K562 (cell line): ENCODE measurements at regions not wholly inside any gene's neighbourhood (a gene's known extent, or its start where the extent isn't known, plus 50 kb on each side); places are given as distances from the start of the nearest gene placed in this dataset.

ENCODE experiments used
- ARID4B ChIP-seq: sonication (generic); formaldehyde crosslinking; IDR thresholded peaks from 2 replicates; pipeline ENCODE4 v1.8.0; 2022; ENCODE audit warnings: mild to moderate bottlenecking, missing genetic modification reagents
- BMI1 ChIP-seq: fragments of 150-350 bp; IDR thresholded peaks from 2 replicates; pipeline ENCODE4 v1.6.1; 2014; ENCODE audit warnings: low read length
- DIDO1 ChIP-seq: fragments of 450-650 bp; IDR thresholded peaks from 2 replicates; pipeline ENCODE4 v1.6.1; 2016; ENCODE audit warnings: low read depth, missing biosample characterization, missing genetic modification characterization
- GABPA ChIP-seq: fragments of 200-800 bp; sonication (Bioruptor generic); conservative IDR thresholded peaks from 2 replicates; pipeline ENCODE4 v1.6.1; 2016; ENCODE audit warnings: low read depth, missing genetic modification characterization, missing compliant biosample characterization
- L3MBTL2 ChIP-seq: fragments of 450-650 bp; IDR thresholded peaks from 2 replicates; pipeline ENCODE4 v1.6.1; 2016; ENCODE audit warnings: mild to moderate bottlenecking, moderate library complexity
- MEF2D ChIP-seq: conservative IDR thresholded peaks from 2 replicates; pipeline ENCODE4 v1.6.1; 2016; ENCODE audit warnings: low read depth, missing genetic modification characterization, missing compliant biosample characterization
- MGA ChIP-seq: fragments of 450-650 bp; IDR thresholded peaks from 2 replicates; pipeline ENCODE4 v1.6.1; 2016; ENCODE audit warnings: mild to moderate bottlenecking, moderate library complexity
- NBN ChIP-seq: fragments of 450-650 bp; IDR thresholded peaks from 2 replicates; pipeline ENCODE4 v1.6.1; 2016; ENCODE audit warnings: low read depth, mild to moderate bottlenecking
- XRCC4 ChIP-seq: IDR thresholded peaks from one replicate; pipeline ENCODE4 v1.6.1; 2011; ENCODE audit not compliant: insufficient read depth, insufficient read length; ENCODE audit errors: extremely low read depth
- ZNF436 ChIP-seq: fragments of 250-450, 450-650 bp; sonication (Bioruptor Pico); formaldehyde crosslinking; IDR thresholded peaks from 2 replicates; pipeline ENCODE4 v1.7.0; 2020; ENCODE audit warnings: mild to moderate bottlenecking
- ZNF77 ChIP-seq: fragments of 250-450 bp; sonication (Bioruptor Pico); IDR thresholded peaks from 2 replicates; pipeline ENCODE4 v1.5.0; 2020

DNA sequence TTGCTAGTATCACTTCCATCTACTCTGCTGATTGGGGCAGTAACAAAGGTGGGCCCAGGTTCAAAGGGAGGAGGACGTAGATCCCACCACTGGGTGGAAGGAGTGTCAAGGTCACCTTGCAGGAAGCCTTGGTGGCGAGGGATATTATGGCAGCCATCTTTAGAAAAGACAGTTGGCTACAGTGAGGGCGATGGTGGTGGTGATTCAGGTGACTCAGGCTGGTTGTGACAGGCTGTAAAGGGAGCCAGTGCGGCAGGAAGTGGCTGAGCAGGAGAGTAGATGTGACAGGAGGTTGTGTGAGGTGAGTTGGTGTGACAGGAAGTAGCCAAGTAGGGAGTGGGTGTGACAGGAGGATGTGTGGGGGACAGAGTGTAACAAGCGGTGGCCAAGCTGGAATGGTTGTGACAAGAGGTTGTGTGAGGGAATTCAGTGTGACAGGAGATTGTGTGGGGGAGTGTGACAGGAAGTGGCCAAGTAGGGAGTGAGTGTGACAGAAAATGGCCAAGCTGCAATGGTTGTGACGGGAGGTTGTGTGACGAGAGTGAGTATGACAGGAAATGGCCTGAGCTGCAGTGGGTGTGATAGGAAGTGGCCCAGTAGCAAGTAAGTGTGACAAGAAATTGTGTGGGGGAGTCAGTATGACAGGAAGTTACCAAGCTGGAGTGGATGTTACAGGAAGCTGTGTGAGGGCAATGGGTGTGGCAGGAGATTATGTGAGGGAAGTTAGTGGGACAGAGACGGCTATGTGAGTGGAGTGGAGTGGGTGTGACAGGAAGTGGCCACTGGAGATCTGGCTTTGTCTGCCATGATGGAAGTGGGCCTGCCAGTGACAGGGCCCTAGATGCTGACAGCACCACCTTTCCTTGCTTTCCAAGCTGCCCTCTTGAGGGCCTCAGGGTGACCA lies 136.5 kb upstream of the MYL2 start (continued):
- peak; percentile 24; the same call in 1 of the 2 replicates for TF ChIP-seq MGA
- no peak for TF ChIP-seq XRCC4
- 0 out of 2 replicates have a peak, but pooled peaks have one; percentile 28 for TF ChIP-seq MEF2D (tag)
- peak; percentile 23; the same call in 1 of the 2 replicates for TF ChIP-seq DIDO1 (tag)
- TF ChIP-seq ZNF77 (CRISPR knock-in tag): no peak
- TF ChIP-seq GABPA (tag): peak; percentile 87
- no peak for TF ChIP-seq ZNF436 (CRISPR knock-in tag)
- no peak for TF ChIP-seq ARID4B
- no peak for TF ChIP-seq BMI1
- TF ChIP-seq NBN: no peak
- TF ChIP-seq L3MBTL2: no peak
